ENCODE measurements at regions not wholly inside any gene's neighbourhood (a gene's known extent, or its start where the extent isn't known, plus 50 kb on each side); places are given as distances from the start of the nearest gene placed in this dataset.
"Not testable (repeated sequence)": the region's sequence is repeated elsewhere in the genome, so short reads cannot be mapped to it uniquely, and the experiment has no call there.

- DNase-seq (ENCODE audit: low read depth); H3K4me3 ChIP-seq (ENCODE audit: low read depth, low read length): not testable (repeated sequence)
Measured at GRCh38 chr1:145553795-145554194, 54.0 kb upstream of the GPR89A start.

DNA sequence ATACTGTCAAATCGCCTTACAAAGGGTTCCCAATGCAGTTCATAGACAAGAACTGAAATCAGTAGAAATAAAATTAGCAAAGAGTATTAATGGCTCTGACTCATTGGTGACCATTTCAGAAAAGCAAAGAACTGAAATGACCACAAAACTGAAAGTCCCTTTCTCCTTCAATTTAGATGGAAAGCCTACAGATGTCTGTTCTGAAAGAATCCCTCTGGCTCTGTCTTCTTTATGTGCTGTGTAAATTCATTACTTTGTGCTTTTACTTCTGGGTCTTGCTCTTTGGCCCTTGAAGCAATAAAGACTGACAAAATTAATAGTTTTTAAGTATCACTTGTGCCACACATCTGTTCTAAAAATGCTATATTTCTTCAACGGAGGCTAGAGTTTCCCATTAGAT lies 62.7 kb upstream of the GPR89A start:
- no peak overlapping the region for H3K4me3 ChIP-seq (ENCODE audit: low read depth, low read length)
- no peak for DNase-seq (ENCODE audit: low read depth)

DNA sequence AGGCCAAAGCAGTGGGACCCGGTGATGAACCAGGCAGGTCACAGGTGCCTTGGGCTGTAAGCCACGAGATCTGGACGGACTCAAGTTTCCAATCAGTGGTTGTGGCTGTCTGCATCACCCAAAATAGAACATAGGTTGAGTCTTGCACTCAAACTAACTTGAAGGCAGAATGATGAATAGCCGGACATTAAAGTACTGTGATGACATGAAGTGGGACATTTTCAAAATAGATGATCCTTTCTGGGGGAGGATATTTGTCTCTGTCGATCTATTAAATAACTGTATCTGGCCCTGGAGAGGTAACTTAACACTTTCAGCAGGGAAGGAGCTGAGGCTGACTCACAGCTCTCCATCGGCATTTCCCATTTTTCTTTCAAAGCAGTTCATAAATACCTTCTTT lies 66.1 kb upstream of the GPR89A start:
- H3K4me3 ChIP-seq (ENCODE audit: low read depth, low read length): peak overlapping the region; percentile 15
- DNase-seq (ENCODE audit: low read depth): not testable (repeated sequence)

GRCh38 chr1:145541246-145541645 lies 66.5 kb upstream of the GPR89A start:
- H3K4me3 ChIP-seq (ENCODE audit: low read depth, low read length): peak overlapping the region; percentile 15
- peak; percentile 70 for DNase-seq (ENCODE audit: low read depth)

- not testable (repeated sequence) for H3K4me3 ChIP-seq (ENCODE audit: low read depth, low read length)
- peak; percentile 63 for DNase-seq (ENCODE audit: low read depth)
Measured at GRCh38 chr1:145538118-145538882, 69.5 kb upstream of the GPR89A start.

DNA sequence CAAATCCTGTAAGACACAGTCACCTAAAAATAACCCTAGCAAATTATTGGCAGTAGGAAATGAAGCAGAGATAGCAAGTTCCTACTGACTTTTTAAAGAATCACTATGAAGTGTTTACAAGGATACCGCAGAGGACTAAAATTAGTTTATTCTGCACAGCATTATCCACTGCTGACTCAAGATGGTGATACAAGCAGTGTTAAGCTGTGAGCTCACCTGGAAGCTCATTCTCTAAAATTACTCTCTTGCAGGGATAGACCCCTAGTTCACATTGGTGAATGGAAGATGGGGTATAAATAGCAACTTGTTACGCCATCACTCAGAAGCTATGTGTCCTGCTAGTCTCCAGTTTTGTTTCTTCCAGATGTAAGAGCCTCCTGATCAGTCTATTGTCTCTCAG lies 70.8 kb upstream of the GPR89A start:
- DNase-seq (ENCODE audit: low read depth); H3K4me3 ChIP-seq (ENCODE audit: low read depth, low read length): not testable (repeated sequence)

DNA sequence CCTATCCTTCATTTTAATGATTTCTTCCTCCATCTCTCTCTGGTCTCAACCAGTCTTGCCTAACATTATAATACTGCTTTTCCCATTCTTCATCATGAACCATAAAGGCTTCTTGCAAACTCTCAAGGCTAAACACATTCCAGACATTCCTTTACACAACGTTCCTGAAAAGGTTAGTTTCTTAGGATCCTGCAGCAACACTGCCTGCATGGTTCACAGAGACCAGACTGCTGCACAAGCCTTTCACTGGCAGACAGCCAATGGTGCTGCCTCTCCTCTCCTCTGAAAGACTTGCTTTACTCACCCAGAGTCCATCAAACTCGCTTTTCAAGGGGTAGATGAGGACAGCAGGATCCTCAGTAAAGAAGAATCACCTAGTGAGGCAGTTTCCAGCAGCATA lies 72.3 kb upstream of the GPR89A start:
- DNase-seq (ENCODE audit: low read depth): peak; percentile 58
- H3K4me3 ChIP-seq (ENCODE audit: low read depth, low read length): not testable (repeated sequence)

GRCh38 chr1:145528068-145528564 lies 79.7 kb upstream of the GPR89A start:
- not testable (repeated sequence) for DNase-seq (ENCODE audit: low read depth); H3K4me3 ChIP-seq (ENCODE audit: low read depth, low read length)

DNA sequence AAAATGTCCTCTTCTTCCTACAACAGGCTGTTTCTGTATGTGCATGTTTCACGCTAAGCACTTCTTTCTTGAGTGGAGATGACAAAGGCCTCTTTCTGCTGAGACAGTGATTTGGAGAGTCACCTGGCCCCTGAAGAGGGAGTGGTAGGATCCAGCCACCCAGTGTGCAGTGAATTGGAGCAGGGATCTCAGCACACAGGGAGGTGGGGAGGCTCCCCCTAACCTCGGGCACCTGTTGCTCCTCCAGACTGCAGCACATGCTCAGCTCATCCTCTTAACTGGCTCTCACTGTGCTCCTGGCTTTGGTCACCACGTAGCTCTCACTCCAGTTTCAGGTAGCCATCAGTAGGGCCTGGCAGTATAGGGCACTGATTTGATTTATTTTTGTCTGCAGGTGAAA lies 87.6 kb upstream of the GPR89A start:
- DNase-seq (ENCODE audit: low read depth); H3K4me3 ChIP-seq (ENCODE audit: low read depth, low read length): not testable (repeated sequence)

DNA sequence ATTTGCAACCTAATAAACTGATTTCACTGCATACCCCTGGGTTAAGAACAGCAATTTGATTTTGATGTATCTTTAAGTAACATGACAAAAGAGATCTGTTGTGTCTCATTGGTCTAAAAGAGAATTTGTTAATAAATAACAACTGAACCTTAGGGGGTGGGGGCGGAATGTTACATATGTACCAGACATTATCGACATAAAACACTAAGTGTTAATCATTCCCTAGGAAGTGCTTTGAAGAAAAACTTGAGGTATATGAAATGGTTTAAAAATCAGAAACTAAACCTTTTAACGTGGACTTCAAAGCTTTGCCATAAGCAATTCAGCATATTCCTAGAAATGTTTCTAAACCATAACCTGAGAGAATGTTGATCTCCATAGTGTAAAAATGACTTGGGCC lies 88.5 kb upstream of the GPR89A start:
- not testable (repeated sequence) for DNase-seq (ENCODE audit: low read depth); H3K4me3 ChIP-seq (ENCODE audit: low read depth, low read length)

- DNase-seq (ENCODE audit: low read depth): not testable (repeated sequence)
Measured at GRCh38 chr1:145513017-145513416, 87.6 kb upstream of the NBPF20 start.

DNA sequence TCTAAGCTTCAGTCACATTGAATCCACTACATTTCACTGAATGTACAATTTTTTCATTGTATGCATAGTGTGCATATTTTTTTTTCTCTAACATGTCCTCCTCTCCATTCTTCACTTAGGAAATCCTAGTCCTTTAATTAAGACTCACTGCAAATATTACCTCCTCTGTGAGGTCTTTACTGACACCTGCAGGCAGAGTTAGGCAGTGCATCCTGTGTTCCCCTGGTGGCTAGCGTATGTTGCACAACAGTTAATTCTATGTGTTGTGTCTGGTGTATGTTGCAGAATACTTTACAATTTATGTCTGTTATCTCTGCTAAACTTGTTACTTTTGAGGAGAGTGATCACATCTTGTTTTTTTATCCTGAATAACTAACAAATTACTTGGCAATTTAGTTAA lies 82.7 kb upstream of the NBPF20 start:
- H3K4me3 ChIP-seq (ENCODE audit: low read depth, low read length); DNase-seq (ENCODE audit: low read depth): not testable (repeated sequence)

More at GRCh38 chr1:145513017-145513416, 87.6 kb upstream of the NBPF20 start:
- not testable (repeated sequence) for H3K4me3 ChIP-seq (ENCODE audit: low read depth, low read length)

DNA sequence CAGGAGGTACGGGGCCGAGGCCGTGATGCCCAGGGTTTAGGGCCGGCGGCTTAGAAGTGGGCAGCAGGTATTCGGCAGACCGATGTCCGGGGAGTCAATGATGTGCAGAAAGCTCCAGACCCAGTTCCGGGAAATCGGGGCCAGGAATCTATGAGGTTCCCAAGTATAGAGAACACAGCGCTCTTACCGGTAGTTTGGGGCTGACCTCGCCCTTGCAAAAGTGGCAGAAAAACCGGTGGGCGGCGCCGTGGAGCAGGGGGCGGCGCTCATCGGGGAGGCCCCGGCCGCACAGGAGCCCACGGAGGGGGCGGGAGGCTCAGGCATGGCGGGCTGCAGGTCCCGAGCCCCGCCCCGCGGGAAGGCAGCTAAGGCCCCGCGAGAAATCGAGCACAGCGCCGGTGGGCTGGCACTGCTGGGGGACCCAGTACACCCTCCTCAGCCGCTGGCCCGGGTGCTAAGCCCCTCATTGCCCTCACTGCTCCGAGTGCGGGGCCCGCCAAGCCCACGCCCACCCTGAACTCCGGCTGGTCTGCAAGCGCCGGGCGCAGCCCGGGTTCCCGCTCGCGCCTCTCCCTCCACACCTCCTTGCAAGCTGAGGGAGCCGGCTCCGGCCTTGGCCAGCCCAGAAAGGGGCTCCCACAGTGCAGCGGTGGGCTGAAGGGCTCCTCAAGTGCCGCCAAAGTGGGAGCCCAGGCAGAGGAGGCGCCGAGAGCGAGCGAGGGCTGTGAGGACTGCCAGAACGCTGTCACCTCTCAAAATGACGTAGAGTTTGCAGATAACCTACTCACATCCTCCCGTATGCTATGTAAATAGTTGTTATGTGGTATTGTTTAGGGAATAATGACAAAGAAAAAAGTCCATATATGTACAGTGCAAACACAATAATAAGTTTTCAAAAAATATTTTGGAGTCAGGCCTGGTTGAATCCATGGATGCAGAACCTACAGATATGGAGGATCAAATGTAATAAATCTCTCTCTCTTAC lies 80.6 kb upstream of the NBPF20 start:
- not testable (repeated sequence) for DNase-seq (ENCODE audit: low read depth); H3K4me3 ChIP-seq (ENCODE audit: low read depth, low read length)

- DNase-seq (ENCODE audit: low read depth); H3K4me3 ChIP-seq (ENCODE audit: low read depth, low read length): not testable (repeated sequence)
Measured at GRCh38 chr1:145504834-145505413, 79.5 kb upstream of the NBPF20 start.

DNA sequence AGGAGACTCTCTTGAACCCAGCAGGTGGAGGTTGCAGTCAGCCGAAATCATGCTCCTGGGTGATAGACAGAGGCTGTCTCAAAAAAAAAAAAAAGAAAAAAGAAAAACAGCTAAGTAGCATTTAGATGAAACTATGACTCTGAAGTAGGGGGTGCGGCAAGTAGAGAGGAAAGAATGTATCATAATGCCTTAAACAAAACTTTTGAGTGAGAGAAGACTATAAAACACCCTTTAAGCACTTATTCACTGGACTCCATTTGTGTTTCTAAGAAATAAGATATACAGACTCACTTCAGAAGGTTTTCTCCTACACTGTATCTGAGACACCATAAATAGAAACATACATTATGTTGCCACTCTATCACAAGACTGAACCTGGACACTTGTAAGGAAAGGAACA lies 78.9 kb upstream of the NBPF20 start:
- not testable (repeated sequence) for H3K4me3 ChIP-seq (ENCODE audit: low read depth, low read length); DNase-seq (ENCODE audit: low read depth)

- H3K4me3 ChIP-seq (ENCODE audit: low read depth, low read length); DNase-seq (ENCODE audit: low read depth): not testable (repeated sequence)
Measured at GRCh38 chr1:145500251-145500650, 74.8 kb upstream of the NBPF20 start.

DNA sequence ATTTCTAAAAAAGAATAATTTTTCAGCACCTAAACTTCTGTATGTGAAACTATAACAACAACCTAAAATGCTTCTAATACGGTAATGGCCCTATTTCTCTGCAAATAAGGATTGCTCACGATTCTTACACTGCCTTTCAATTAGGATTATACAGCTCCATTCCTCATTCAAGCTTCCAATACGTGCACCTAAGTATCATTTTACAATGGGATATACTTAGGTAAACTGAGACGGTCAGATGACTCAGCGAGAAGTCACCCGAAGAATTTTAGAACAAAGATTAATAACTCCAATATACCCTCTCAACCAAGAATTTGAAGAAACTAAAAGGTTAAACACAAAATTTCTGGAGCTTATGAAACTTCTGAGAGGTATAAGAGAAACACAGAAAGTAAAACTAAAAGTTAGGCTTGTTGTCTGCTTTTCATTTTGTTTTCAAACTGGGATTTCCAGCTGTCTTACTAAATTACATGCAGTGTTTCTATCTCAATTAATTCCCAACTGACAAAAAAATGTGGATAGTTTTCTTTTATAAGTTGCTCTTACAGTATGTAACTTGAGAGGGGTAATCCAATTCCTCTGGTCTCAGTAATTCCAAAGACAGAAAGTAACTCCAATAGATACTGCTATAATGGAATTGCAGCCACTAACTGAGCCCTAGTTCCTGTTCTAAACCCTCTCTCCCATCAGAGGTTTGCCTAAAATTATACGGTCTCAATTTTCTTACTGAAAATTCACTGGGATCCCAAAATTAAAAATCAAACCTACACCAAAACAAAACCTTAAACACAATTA lies 69.9 kb upstream of the NBPF20 start:
- DNase-seq (ENCODE audit: low read depth): not testable (repeated sequence)

DNA sequence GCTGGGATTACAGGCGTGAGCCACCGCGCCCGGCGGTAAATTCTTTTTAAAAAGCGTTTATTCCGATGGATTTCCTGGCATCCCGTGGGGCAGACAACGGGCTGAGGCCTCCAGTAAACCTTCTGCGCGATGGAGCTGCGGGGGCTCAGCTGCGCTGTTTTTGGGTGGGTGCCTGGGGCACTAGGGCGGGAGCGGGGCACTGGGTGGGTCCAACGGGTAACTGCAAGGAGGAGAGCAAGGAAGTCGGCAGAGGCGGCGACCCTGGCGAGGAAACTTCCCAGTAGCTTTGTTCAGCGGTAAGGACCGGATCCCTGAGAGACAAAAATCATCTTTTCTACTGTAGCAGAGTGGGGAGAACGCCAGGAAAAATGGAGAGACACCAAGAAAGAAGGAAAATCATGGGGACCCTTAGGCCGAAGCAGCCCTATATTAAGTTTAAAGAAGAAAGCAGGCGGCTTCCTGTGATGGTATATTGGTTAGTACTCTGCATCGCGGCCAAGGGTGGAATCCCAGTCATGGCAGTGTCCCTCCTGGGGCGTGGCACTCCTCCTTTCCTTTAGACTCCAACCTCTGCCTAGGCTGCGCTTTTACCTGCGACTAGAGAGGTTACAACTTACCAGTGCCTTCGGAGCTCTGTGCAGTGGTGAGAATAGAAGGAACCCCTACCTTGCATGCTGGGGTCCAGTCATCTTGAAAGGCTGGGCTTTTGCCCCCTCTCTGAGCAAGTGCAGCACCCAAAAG lies 63.0 kb upstream of the NBPF20 start:
- H3K4me3 ChIP-seq (ENCODE audit: low read depth, low read length); DNase-seq (ENCODE audit: low read depth): not testable (repeated sequence)

More for the DNA sequence above, 69.9 kb upstream of the NBPF20 start:
- not testable (repeated sequence) for H3K4me3 ChIP-seq (ENCODE audit: low read depth, low read length)

Data from skeletal muscle cell (primary cell).